Spinal cord (tissue), 9 donors: ENCODE measurements at regions not wholly inside any gene's neighbourhood (a gene's known extent, or its start where the extent isn't known, plus 50 kb on each side); places are given as distances from the start of the nearest gene placed in this dataset.

Source experiments
- DNase-seq, 6 donors: peaks; one replicate each; pipeline versions ENCODE4 v3.0.0 to v3.0.0-alpha.2; 2013 to 2015; ENCODE audit warnings: low spot score in 6 of 6, low read depth in 4 of 6
- H3K27ac ChIP-seq: one replicate; pipeline ENCODE4 v1.5.1; 2013; ENCODE audit warnings: low read depth, low read length, control low read depth
- H3K27me3 ChIP-seq: one replicate; pipeline ENCODE4 v1.6.1; 2013; ENCODE audit warnings: low read length; ENCODE audit not compliant: control insufficient read depth, insufficient read depth
- H3K36me3 ChIP-seq: one replicate; pipeline ENCODE4 v1.6.1; 2013; ENCODE audit warnings: low read length; ENCODE audit not compliant: control insufficient read depth, insufficient read depth
- H3K4me1 ChIP-seq: one replicate; pipeline ENCODE4 v1.6.1; 2013; ENCODE audit warnings: low read length; ENCODE audit not compliant: control insufficient read depth, insufficient read depth
- H3K4me3 ChIP-seq: one replicate; pipeline ENCODE4 v1.5.1; 2013; ENCODE audit warnings: low read depth, low read length, control low read depth
- H3K9me3 ChIP-seq: one replicate; pipeline ENCODE4 v1.6.1; 2013; ENCODE audit warnings: low read length; ENCODE audit not compliant: control insufficient read depth, insufficient read depth
- WGBS: methylation state at CpG from one replicate; pipeline ENCODE4 v1.1.5; 2013; ENCODE audit warnings: missing lambda C conversion rate; ENCODE audit not compliant: insufficient coverage; 5-methylcytosine and 5-hydroxymethylcytosine counted together
- donor health status: healthy.

GRCh38 chr10:49243610-49244283 lies 55.2 kb upstream of the C10orf71 start:
- WGBS: no CpG with 5 or more reads among the region's 6 CpGs
- H3K27ac ChIP-seq: no peak overlapping the region
- no peak for DNase-seq

DNA sequence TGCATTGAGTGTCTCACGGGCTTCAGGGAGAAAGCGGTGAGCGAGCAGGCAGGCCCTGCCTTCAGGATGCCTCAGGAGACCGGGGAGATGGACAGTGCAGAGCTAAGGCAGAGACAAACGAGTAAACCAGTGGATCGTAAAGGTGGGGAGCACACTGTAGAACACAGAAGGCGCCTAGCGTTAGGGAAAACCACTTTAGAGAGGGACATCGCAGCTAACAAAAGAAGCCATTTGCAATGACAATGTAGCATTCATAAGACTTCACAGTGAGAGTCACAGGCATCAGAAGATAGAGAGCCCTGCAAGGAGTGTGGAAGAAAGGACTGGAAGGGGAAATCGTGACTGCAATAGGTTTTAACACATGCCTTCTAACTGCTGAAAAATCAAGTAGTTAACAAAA lies 54.9 kb upstream of the TMEM273 start:
- WGBS: 47% methylated on average over 9 of the region's 10 CpGs
- no peak for DNase-seq
- no peaks in the 10 kb centered on the region for H3K36me3 ChIP-seq
- H3K4me3 ChIP-seq: no peak overlapping the region
- H3K4me1 ChIP-seq: no peaks in the 10 kb centered on the region
- no peaks in the 10 kb centered on the region for H3K27me3 ChIP-seq
- no peak overlapping the region for H3K27ac ChIP-seq
- no peaks in the 10 kb centered on the region for H3K9me3 ChIP-seq

More at GRCh38 chr10:49243610-49244283, 55.2 kb upstream of the C10orf71 start:
- Histone ChIP-seq H3K36me3 (no peaks in the 10 kb centered on the region), H3K4me1 (no peaks in the 10 kb centered on the region), H3K9me3 (no peaks in the 10 kb centered on the region), H3K27me3 (no peaks in the 10 kb centered on the region), H3K4me3 (no peak overlapping the region)

DNA sequence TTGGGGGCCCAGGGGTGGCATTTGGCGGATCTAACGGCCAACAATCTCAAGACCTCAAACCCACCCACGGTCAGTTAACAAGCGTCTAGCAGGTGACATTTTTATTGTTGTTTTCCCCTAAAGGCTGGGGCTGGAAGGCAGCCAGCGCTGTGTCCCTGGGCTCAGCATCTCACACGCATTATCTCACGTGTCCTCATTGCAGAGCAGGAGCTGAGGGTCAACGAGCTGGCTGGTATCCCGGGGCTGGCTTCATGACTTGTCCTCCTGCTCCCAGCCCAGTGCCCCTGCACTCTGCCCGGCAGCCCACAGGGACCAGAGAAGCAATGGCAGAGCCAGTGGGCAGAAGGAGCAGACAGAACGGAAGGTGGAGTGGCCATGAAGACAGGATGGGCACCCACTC lies 54.4 kb upstream of the TMEM273 start:
- DNase-seq: peak in 1 of 6 donors; percentile 11
- WGBS: 77% methylated on average over 11 of the region's 11 CpGs
- no peaks in the 10 kb centered on the region for H3K27me3 ChIP-seq
- no peaks in the 10 kb centered on the region for H3K36me3 ChIP-seq
- H3K4me1 ChIP-seq: no peaks in the 10 kb centered on the region
- no peaks in the 10 kb centered on the region for H3K9me3 ChIP-seq
- H3K27ac ChIP-seq: no peak overlapping the region
- H3K4me3 ChIP-seq: no peak overlapping the region

DNA sequence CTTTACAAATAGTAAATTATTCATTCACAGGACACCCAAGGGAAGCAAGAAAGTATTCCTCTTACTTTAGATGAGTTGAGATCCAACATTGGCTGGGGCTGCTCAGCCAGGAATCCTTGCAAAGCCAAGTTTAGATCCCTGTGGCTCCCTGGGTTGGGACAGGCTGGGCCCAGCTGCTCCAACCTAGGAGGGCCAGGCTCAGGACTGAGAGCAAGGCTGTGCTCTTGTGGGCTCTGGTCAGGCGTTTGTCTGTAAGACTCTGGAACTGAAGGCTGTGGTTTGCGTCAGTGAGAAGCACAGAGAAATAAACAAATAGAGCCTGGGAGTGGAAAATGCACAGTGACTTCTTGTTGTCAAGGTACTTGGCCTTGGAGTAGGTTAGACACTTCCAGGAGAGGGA lies 53.2 kb upstream of the TMEM273 start:
- Histone ChIP-seq H3K27me3 (no peaks in the 10 kb centered on the region), H3K27ac (no peak overlapping the region), H3K4me1 (no peaks in the 10 kb centered on the region), H3K9me3 (no peaks in the 10 kb centered on the region), H3K4me3 (no peak overlapping the region), H3K36me3 (no peaks in the 10 kb centered on the region)
- no peak for DNase-seq
- 83% methylated on average over 2 of the region's 2 CpGs for WGBS

GRCh38 chr10:49240946-49241345 lies 52.8 kb upstream of the TMEM273 start:
- Histone ChIP-seq H3K27ac (no peak overlapping the region), H3K4me3 (no peak overlapping the region), H3K27me3 (no peaks in the 10 kb centered on the region), H3K36me3 (no peaks in the 10 kb centered on the region), H3K4me1 (no peaks in the 10 kb centered on the region), H3K9me3 (no peaks in the 10 kb centered on the region)
- WGBS: 80% methylated on average over 1 of the region's 4 CpGs
- no peak for DNase-seq
